H9 (cell line): ENCODE measurements at regions not wholly inside any gene's neighbourhood (a gene's known extent, or its start where the extent isn't known, plus 50 kb on each side); places are given as distances from the start of the nearest gene placed in this dataset.

ENCODE experiments used
- DNase-seq: peaks from one replicate; pipeline ENCODE4 v3.0.0-alpha.2; 2017
- H2AFZ ChIP-seq: one replicate; pipeline ENCODE4 v1.6.1; 2013; ENCODE audit warnings: mild to moderate bottlenecking, low read length, control low read depth, moderate library complexity
- H2AK5ac ChIP-seq: 2 replicates; pipeline ENCODE4 v1.6.1; 2013; ENCODE audit warnings: low read length, control low read depth, mixed read lengths; ENCODE audit not compliant: insufficient read length
- H2BK120ac ChIP-seq: one replicate; pipeline ENCODE4 v1.6.1; 2013; ENCODE audit warnings: low read depth, mild to moderate bottlenecking, low read length, control low read depth, inconsistent platforms; ENCODE audit not compliant: poor library complexity, severe bottlenecking
- H2BK12ac ChIP-seq: 2 replicates; pipeline ENCODE4 v1.6.1; 2013; ENCODE audit warnings: low read length, control low read depth, mixed read lengths, low read depth; ENCODE audit not compliant: insufficient read length
- H2BK15ac ChIP-seq: 2 replicates; pipeline ENCODE4 v1.6.1; 2013; ENCODE audit warnings: low read depth, low read length, control low read depth
- H2BK20ac ChIP-seq: one replicate; pipeline ENCODE4 v1.6.1; 2013; ENCODE audit warnings: low read depth, mild to moderate bottlenecking, low read length, control low read depth, inconsistent platforms; ENCODE audit not compliant: poor library complexity, severe bottlenecking
- H2BK5ac ChIP-seq: 2 replicates; pipeline ENCODE4 v1.6.1; 2013; ENCODE audit warnings: low read length, control low read depth, mixed read lengths; ENCODE audit not compliant: insufficient read length
- H3K14ac ChIP-seq: 2 replicates; pipeline ENCODE4 v1.6.1; 2013; ENCODE audit warnings: low read length, control low read depth; ENCODE audit not compliant: insufficient read depth
- H3K18ac ChIP-seq: 2 replicates; pipeline ENCODE4 v1.6.1; 2013; ENCODE audit warnings: low read depth, mild to moderate bottlenecking, mixed read lengths, low read length, control low read depth; ENCODE audit not compliant: insufficient read length
- H3K23ac ChIP-seq: 2 replicates; pipeline ENCODE4 v1.6.1; 2013; ENCODE audit warnings: low read length, control low read depth, mixed read lengths, low read depth; ENCODE audit not compliant: insufficient read length
- H3K23me2 ChIP-seq: 2 replicates; pipeline ENCODE4 v1.6.1; 2013; ENCODE audit warnings: low read depth, mild to moderate bottlenecking, mixed read lengths, low read length, control low read depth; ENCODE audit not compliant: insufficient read length, poor library complexity, severe bottlenecking
- H3K27ac ChIP-seq: 2 replicates; pipeline ENCODE4 v1.5.1; 2013; ENCODE audit warnings: low read length, control low read depth, mixed read lengths, low read depth; ENCODE audit not compliant: insufficient read length
- H3K27me3 ChIP-seq: 2 replicates; pipeline ENCODE4 v1.6.1; 2013; ENCODE audit warnings: low read length, control low read depth, inconsistent platforms; ENCODE audit not compliant: insufficient read depth
- H3K4ac ChIP-seq: 2 replicates; pipeline ENCODE4 v1.6.1; 2013; ENCODE audit warnings: low read depth, mild to moderate bottlenecking, control low read depth, inconsistent platforms, low read length, moderate library complexity
- H3K4me1 ChIP-seq: 2 replicates; pipeline ENCODE4 v1.6.1; 2013; ENCODE audit warnings: low read length, control low read depth, inconsistent platforms; ENCODE audit not compliant: insufficient read depth
- H3K4me2 ChIP-seq: 2 replicates; pipeline ENCODE4 v1.6.1; 2013; ENCODE audit warnings: low read length, control low read depth, mixed read lengths; ENCODE audit not compliant: insufficient read length, insufficient read depth
- H3K56ac ChIP-seq: 2 replicates; pipeline ENCODE4 v1.6.1; 2013; ENCODE audit warnings: low read depth, mild to moderate bottlenecking, mixed read lengths, low read length, control low read depth; ENCODE audit not compliant: insufficient read length
- H3K79me1 ChIP-seq: 2 replicates; pipeline ENCODE4 v1.6.1; 2013; ENCODE audit warnings: low read depth, mild to moderate bottlenecking, moderate library complexity, low read length, control low read depth, inconsistent platforms; ENCODE audit not compliant: insufficient read depth, poor library complexity, severe bottlenecking
- H3K79me2 ChIP-seq: 2 replicates; pipeline ENCODE4 v1.6.1; 2013; ENCODE audit warnings: low read length, control low read depth, inconsistent platforms; ENCODE audit not compliant: insufficient read depth
- H3K9ac ChIP-seq: 2 replicates; pipeline ENCODE4 v1.6.1; 2013; ENCODE audit warnings: low read length, control low read depth, mixed read lengths; ENCODE audit not compliant: insufficient read length; ENCODE audit errors: extremely low read depth
- H3K9me3 ChIP-seq: one replicate; pipeline ENCODE4 v1.6.1; 2013; ENCODE audit warnings: low read depth, low read length, inconsistent platforms; ENCODE audit not compliant: control insufficient read depth
- H3T11ph ChIP-seq: one replicate; pipeline ENCODE4 v1.6.1; 2013; ENCODE audit warnings: mild to moderate bottlenecking, low read length, control low read depth, inconsistent platforms
- H4K20me1 ChIP-seq: one replicate; pipeline ENCODE4 v1.6.1; 2013; ENCODE audit not compliant: control insufficient read depth, insufficient read length, insufficient read depth
- H4K5ac ChIP-seq: 2 replicates; pipeline ENCODE4 v1.6.1; 2013; ENCODE audit warnings: low read depth, mild to moderate bottlenecking, mixed read lengths, low read length, control low read depth; ENCODE audit not compliant: insufficient read length
- H4K8ac ChIP-seq: replicated peaks from 2 replicates; pipeline ENCODE4 v1.6.1; 2013; ENCODE audit warnings: low read length, control low read depth, mixed read lengths, low read depth; ENCODE audit not compliant: insufficient read length
- H4K91ac ChIP-seq: 2 replicates; pipeline ENCODE4 v1.6.1; 2013; ENCODE audit warnings: low read depth, mild to moderate bottlenecking, moderate library complexity, mixed read lengths, low read length, control low read depth; ENCODE audit not compliant: insufficient read length
- H3K27ac Mint-ChIP-seq, 3 experiments: 2 replicates in 2 of 3; 3 replicates in 1 of 3; pipeline ENCODE4 v1.8.0; 2020 to 2021; ENCODE audit warnings: mixed read lengths in 3 of 3, mild to moderate bottlenecking in 1 of 3, moderate library complexity in 1 of 3
- H3K27me3 Mint-ChIP-seq: 2 replicates; pipeline ENCODE4 v1.8.0; 2021; ENCODE audit warnings: low read depth, mild to moderate bottlenecking, moderate library complexity, mixed read lengths
- H3K36me3 Mint-ChIP-seq, 3 experiments: 2 replicates in 2 of 3; 3 replicates in 1 of 3; pipeline ENCODE4 v1.8.0; 2020 to 2021; ENCODE audit warnings: low read depth in 3 of 3, mixed read lengths in 3 of 3; ENCODE audit not compliant: insufficient read depth in 1 of 3
- H3K4me1 Mint-ChIP-seq, 2 experiments: 2 replicates each; pipeline ENCODE4 v1.8.0; 2020; ENCODE audit warnings: mixed read lengths in 2 of 2
- H3K4me3 Mint-ChIP-seq, 2 experiments: 2 replicates in 1 of 2; 3 replicates in 1 of 2; pipeline ENCODE4 v1.8.0; 2020 to 2021; ENCODE audit warnings: mild to moderate bottlenecking in 2 of 2, mixed read lengths in 2 of 2, moderate library complexity in 1 of 2
- H3K9me3 Mint-ChIP-seq, 2 experiments: 2 replicates in 1 of 2; 3 replicates in 1 of 2; pipeline ENCODE4 v1.8.0; 2020; ENCODE audit warnings: mild to moderate bottlenecking in 2 of 2, mixed read lengths in 2 of 2, moderate library complexity in 1 of 2
- CTCF ChIP-seq: fragments of 200-600 bp; sonication (generic); conservative IDR thresholded peaks from 3 replicates; pipeline ENCODE4 v1.8.0; 2021; ENCODE audit warnings: antibody characterized with exemption, mild to moderate bottlenecking
- WGBS: extraction: QIAGEN DNeasy Blood & Tissue Kit; methylation state at CpG from one replicate; pipeline ENCODE4 v1.1.7; 2013; ENCODE audit warnings: missing lambda C conversion rate, low lambda C conversion rate, mixed read lengths; ENCODE audit not compliant: insufficient read length; ENCODE audit errors: extremely low coverage; 5-methylcytosine and 5-hydroxymethylcytosine counted together

GRCh38 chr1:119225831-119226230, 85.4 kb upstream of the WARS2 start:
- no peak overlapping the region for H2AFZ ChIP-seq
- no peaks in the 10 kb centered on the region for H3K9me3 ChIP-seq
- H2BK15ac ChIP-seq, result no peak overlapping the region
- Mint-ChIP-seq H3K27me3 (no peaks in the 10 kb centered on the region), H3K4me3 (no peak overlapping the region), H3K4me1 (peaks cover 10 to 13% of the 10 kb centered on the region in 2 experiments), H3K27ac (no peak overlapping the region), H3K36me3 (no peaks in the 10 kb centered on the region), H3K9me3 (no peaks in the 10 kb centered on the region)
- no peak overlapping the region for H3K18ac ChIP-seq
- no peak overlapping the region for H3K9ac ChIP-seq
- H3K27ac ChIP-seq, result no peak overlapping the region
- no peak overlapping the region for H4K5ac ChIP-seq
- TF ChIP-seq CTCF, result peak; percentile 64
- no peak overlapping the region for H3K4me2 ChIP-seq
- no peak overlapping the region for H4K8ac ChIP-seq
- no peaks in the 10 kb centered on the region for H3K79me1 ChIP-seq
- no peaks in the 10 kb centered on the region for H3K23me2 ChIP-seq
- no peak overlapping the region for H3K4ac ChIP-seq
- H4K20me1 ChIP-seq, result no peaks in the 10 kb centered on the region
- H2AK5ac ChIP-seq, result no peak overlapping the region
- H3K4me1 ChIP-seq, result no peaks in the 10 kb centered on the region
- no peak overlapping the region for H2BK20ac ChIP-seq
- no peak overlapping the region for H3K56ac ChIP-seq
- H2BK120ac ChIP-seq, result no peak overlapping the region
- no peaks in the 10 kb centered on the region for H3K27me3 ChIP-seq
- no peak overlapping the region for H3T11ph ChIP-seq
- H2BK5ac ChIP-seq, result no peak overlapping the region
- no peak overlapping the region for H3K14ac ChIP-seq
- no peak overlapping the region for H2BK12ac ChIP-seq
- no CpG with 5 or more reads among the region's 2 CpGs for WGBS
- DNase-seq, result no peak
- H4K91ac ChIP-seq, result no peak overlapping the region
- no peaks in the 10 kb centered on the region for H3K79me2 ChIP-seq
- no peak overlapping the region for H3K23ac ChIP-seq
